ENCODE measurements at regions not wholly inside any gene's neighbourhood (a gene's known extent, or its start where the extent isn't known, plus 50 kb on each side); places are given as distances from the start of the nearest gene placed in this dataset.

DNA sequence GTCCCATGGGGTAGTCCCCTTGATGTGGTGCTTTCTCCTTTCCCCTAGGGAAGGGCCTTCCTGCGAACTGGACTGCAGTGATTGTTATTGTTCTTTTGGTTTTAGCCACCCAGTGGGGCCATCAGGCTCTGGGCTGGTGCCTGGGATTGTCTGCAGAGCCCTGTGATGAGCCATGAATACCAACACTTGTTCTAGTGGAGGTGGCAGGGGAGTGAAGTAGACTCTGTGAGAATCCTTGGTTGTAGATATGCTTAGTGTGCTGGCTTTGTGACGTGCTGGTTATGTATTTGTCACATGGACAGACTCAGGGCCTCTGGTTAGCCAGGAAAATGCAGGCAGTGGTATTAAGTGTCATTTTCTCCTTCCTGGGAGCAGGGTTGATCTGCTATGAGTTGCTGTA is 51.8 kb upstream of the NDUFB4 start:
- DNase-seq (ENCODE audit: low read depth in 4 of 4, low spot score in 3 of 4) = no peak

DNA sequence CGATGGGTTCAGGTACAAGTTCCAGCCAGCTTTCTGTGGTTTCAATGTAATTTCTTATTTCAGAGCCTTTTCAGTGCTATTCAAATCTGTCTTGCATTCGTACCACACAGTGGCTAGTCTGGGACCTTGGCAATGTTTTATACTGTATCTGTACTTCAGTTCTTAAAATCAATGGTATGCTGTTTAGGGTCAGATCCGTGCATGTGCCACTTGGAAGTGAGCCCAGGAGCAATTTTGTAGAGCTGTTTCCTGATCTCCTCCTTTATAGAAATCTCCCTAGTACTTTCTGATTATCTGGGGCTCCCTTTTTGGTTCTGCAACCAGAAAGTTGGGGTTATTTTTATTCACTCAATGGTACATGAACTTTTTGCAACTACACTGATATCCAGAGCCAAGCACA is 59.5 kb upstream of the NDUFB4 start:
- no peak for DNase-seq (ENCODE audit: low read depth in 4 of 4, low spot score in 3 of 4)

DNA sequence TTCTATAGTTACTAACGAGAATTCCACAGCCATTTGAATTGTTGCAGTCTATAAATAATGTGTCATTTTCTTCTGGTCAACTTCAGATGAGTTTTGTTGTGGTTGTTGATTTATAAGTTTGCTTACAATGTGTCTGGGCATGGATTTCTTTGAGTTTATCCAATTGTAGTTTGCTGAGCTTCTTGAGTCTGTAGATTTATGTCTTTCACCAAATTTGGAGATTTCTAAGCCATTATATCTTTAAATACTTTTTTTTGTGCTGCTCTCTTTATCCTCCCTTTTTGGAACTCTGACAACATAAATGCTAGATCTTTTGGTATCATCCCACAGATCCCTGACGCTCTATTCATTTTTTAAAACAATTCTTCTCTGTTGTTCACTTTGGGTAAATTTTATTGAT is 63.2 kb upstream of the NDUFB4 start:
- no peak for DNase-seq (ENCODE audit: low read depth in 4 of 4, low spot score in 3 of 4)

DNA sequence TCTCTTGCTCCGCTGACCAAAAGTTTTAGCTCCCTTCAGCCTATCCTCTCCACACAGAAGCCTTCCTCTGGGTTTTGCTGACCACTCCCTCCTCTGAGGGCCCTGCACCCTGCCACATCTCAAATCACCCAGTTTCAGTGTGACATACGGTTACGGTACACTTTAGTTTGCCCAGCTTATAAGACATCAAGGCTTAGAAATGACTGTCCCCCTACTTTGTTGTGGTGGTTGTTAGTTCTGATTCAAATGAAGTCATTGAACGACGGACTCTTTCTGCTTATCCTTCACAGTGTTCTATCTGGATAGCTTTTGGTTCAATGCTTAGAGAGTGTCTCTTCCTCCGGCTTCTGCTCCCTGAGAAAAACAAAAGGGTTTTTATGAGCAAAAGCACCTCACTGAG is 68.0 kb upstream of the NDUFB4 start:
- DNase-seq (ENCODE audit: low read depth in 4 of 4, low spot score in 3 of 4) = no peak

DNA sequence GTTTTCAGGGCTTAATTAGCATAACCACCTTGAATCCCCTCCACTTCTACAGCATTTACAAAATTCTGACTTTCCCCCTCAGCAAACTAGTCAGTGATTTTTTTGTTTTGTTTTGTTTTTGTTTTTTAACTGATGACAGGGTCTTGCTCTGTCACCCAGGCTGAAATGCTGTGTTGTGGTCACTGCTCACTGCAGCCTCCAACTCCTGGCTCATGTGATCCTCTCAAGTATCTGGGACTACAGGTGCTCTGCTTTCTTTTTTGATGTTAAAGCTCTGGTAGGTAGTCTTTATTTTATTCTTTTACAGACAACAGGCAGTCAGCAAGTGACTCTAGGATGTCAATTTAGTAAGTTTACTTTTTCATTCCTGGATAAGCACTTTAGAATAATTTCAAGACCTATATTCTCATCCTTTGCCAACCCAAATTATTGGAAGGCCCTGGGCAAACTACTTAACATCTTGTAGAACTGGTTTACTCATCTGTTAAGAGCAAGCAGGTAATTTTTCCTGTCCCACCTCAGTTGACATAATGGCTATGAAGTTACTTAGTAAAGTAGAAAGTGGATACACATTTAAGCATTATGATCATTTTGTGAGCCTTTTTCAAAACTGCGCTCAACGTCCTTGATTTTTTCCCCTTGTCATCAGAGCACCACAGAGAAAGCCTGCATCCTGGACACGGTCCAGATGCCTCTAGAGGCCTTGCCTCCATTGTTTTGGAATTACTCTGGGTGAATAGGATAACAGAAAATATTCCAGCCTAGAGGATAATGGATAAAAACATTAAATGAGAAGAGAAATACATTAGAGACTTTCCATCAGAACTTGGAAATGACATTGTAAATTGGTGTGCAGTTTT is 69.9 kb upstream of the NDUFB4 start:
- no peak for DNase-seq (ENCODE audit: low read depth in 4 of 4, low spot score in 3 of 4)

DNA sequence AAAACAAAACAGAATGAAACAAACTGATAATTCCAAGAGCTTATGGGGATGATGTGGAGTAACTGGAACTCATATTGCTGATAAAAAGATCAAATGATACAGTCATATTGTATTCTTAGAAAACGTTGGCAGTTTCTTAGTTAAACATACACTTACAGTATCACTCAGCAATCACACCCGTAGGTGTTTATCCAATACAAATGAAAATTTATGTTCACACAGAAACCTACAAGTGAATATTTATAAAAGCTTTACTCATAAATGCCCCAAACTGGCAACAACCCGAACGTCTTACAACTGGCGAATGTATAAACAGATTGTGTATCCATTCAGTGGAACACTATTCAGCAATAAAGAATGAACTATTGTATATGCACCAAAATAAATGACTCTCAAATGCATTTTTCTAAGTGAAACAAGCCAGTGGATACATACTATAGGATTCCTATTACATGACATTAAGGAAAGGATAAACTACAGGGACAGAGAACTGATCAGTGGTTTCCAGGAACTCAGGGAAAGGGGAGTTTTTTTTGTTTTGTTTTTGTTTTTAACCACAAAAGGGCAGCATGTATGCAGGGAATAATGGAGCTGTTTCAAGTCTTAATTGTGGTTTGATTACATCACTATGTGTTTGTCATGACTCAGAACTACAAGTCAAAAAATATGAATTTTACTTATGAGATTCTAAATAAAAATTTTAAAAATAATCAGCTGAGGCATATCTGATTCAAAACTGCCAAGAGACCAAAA is 71.8 kb upstream of the NDUFB4 start:
- no peak for DNase-seq (ENCODE audit: low read depth in 4 of 4, low spot score in 3 of 4)

DNA sequence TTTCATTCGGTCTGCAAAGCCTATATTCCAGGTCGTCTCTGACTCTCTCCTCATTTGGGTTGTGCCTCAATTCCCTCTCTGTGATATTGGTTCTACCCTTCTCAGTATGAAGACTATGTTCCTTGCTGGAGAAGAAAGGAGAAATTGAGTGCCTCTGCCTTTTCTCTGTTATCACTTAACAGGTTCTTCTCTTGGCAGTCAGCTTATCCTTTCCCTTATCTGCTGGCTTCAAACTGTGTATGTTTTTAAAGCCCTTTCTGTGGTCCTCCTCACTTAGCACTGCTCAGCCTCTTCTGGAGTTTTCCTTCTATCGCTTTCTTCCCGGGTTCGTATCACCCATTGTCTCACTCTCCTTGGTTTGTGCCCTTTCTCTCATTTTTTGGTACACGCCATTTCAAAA is 65.3 kb upstream of the FSTL1 start:
- DNase-seq (ENCODE audit: low read depth in 4 of 4, low spot score in 3 of 4) = no peak

DNA sequence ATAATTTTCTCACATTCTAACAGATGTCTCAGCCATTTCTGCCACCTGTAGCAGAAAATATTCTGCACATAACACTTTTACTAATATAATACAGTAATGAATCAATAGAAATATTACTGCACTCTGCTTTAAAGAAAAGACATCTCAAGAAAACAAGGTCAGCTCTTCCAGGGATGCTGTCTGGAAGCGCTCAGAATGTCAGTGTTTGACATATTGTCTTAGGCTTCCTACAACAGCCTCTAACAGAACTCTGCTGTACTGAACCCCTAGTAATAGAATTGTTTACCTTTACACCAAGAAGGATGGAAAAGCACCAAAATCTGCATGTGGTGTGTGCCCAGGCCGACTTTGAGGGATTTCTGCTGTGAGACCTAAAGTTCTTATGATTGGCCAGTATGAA is 61.9 kb upstream of the FSTL1 start:
- no peak for DNase-seq (ENCODE audit: low read depth in 4 of 4, low spot score in 3 of 4)

DNA sequence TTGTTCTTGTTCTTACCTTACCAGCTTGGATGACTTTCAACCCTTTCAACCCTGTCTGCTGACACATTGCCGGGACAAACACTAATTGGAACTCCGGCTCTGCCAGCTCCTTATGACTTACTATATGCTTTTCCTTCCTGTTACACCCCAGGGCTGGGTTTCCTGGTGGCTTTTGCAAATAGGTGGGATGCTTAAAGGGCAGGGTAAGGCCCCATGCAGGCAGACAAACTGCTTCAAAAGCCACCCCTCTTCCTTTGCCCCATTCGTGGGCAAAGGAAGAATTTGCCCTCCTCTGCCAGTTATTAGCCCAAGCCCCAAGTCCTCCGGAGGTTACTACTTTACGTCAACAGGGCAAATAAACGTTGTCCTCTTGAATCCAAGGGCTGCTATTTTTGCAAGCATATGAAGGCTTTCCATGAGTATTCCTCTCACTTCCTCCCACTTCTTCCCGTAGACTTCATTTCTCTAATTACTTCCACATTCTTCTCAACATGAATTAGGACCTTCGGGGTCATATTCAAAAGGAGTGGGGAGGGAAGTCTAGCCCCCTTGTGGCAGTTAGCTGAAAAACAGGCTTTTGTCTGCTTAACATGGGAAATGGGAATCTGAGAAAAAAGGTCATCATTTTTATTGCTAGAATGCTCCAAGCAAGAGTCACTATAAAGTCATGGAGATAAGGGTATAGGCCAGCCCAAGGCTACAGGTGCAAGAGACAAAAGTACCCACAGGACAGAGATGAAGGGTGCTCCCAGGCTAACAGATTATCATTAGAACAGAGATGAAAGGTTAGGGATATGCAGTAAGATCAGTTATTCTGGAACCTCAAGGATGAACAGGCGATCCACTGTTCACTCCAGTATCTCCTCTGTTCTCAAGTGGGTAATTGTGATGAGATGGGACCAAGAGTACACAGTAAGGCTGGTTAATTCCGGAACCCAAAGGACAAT is 56.3 kb upstream of the FSTL1 start:
- peak in 1 of 4 donors; percentile 39 for DNase-seq (ENCODE audit: low read depth in 4 of 4, low spot score in 3 of 4)

DNA sequence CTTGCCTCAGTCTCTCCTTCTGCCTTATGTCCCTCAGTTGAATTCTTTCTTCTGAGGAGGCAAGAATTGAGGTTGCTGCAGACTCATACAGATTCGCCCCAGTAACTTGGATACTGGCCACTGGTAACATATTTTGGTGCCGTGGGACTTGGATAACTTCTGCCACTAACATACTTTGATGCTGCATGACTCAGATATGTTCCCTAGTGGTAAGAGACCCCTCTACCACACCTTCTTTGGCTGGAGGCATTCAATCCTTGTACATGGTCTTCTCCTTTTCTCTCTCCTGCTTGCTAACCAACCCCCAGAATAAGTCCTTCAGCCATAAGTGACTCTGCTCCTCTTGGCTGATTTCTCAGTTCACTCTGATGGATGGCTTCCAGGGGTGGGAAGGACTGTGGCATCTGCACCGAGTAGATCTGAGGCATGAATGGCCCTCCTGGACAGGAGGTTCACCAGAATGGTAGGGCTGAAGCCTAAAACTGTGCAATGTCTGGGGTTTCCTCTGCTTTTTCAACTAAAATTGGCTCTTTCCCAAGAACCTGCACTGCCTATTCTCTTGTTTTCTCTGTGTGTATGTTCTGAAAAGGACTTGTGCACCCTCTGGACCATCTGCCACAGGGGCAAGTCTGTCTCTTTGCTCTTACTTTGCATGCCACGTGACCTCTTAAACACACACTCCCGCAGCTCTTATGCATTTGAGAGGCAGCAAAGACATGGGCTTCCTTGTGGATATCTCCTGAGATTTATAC is 55.5 kb upstream of the FSTL1 start:
- no peak for DNase-seq (ENCODE audit: low read depth in 4 of 4, low spot score in 3 of 4)

DNA sequence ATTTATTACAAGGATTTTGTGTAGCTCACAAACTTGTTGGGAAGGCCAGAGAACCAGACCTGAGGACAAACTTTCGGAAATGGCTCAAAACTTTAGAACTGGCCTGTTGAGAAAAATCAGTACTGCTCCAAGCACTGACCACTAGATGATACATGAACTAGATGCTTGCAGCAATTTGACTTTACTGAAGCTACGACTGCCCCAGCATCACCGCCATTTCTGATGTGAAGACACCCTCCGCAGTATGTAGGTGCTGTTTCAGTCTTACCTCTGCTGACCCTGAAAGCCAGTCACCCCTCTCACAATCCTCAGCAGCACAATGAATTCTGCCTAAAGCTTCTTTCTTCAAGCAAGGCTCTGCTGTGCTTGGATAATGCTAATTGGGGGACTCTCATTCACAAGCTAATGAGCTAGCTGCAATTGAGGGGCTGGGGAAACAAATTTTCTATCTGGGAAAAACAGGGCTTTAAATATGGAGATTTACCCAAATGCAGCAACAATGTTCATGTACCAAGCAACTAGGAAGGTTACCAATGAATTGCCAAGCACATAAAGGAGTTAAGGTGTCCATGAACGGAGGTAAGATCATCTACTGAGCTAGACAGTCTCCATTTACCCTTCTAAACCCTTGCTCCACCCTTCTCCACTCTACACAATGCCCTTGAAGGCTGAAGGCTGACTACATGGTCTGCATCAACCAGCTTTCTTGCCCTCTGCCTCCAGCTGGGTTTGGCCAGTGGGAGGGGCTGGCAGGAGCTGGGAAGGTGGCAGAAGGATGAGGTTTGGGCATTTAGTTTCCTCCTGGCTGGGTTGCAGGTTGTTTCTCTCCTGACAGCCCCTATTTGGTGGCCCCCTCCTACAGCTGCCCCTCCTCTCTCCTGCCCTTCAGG is 53.2 kb upstream of the FSTL1 start:
- no peak for DNase-seq (ENCODE audit: low read depth in 4 of 4, low spot score in 3 of 4)

DNA sequence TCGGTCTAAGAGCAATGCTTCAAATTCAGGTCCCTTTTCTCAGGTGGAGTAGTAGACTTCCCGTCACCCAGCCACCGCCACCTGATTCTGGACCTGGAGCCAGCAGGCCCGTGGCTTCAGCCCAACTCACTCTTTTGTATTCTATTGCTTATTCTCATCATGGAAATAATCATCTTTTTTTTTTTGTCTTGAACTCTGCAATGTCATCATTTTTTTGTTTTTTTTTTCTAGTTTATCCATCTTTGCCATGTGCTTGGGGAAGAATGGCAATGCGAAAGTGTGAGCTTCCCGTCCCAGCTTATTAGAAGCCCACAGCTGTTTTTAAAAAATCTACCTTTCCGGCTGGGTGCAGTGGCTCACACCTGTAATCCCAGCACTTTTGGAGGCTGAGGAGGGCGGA is 51.3 kb upstream of the FSTL1 start:
- DNase-seq (ENCODE audit: low read depth in 4 of 4, low spot score in 3 of 4) = no peak

Data from left renal pelvis (tissue), 4 donors.